GM03348 (cell line): ENCODE measurements at regions not wholly inside any gene's neighbourhood (a gene's known extent, or its start where the extent isn't known, plus 50 kb on each side); places are given as distances from the start of the nearest gene placed in this dataset.

Source experiments
- DNase-seq: peaks from one replicate; pipeline ENCODE4 v3.0.0; 2012; ENCODE audit warnings: low spot score

DNA sequence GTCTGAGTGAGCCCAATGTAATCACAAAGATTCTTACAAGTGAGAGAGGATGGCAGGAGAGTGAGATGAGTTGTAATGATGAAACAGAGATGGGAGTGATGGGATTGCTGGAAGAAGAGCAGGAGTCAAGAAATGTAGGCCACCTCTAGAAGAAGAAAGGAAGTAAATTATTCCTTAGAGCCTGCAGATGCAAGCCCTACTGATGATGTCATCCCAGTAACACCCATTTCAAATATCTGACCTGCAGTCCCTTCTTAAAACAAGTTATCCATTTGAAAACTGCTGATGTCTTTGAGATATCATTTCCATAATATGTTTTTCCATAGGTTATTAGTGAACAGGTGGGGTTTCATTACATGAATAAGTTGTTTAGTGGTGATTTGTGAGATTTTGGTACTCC is 888.0 kb upstream of the SLC39A10 start:
- no peak for DNase-seq

DNA sequence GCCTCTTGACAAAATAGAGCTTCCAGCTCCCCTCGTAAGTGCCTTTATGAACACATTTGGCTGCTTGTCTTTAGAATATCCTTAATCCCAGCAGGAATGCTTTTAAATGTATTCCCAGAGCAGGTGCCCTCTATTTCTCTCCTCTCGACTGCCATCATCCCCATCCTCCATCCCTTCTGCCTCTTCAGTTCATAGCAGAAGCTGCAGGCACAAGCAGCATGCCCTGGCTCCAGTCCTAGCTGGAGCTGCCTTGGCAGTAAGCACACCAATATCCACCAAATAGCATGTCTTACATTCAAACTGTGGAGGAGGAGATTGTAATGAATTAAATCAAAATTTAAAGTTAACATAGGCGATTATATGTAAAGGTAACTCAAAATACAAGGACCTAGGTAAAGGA is 891.3 kb upstream of the SLC39A10 start:
- DNase-seq = no peak

DNA sequence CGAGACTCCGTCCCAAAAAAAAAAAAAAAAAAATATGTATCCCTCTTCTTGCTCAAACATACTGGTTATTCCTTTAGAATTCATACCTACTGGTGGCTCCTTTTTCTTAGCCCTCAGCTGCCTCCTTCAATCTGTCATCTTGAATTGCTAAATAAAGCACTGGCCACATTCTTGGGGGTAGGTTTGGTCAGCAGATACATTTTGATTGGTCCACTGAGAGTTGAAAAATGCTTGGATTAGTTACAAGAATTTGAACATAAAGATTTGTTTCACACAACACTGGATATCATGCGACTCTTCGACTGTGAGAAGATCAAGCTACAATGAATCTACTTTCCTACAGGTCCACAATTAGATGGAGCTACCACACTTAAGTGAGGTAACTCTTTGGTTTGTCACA is 906.1 kb upstream of the SLC39A10 start:
- DNase-seq = no peak

DNA sequence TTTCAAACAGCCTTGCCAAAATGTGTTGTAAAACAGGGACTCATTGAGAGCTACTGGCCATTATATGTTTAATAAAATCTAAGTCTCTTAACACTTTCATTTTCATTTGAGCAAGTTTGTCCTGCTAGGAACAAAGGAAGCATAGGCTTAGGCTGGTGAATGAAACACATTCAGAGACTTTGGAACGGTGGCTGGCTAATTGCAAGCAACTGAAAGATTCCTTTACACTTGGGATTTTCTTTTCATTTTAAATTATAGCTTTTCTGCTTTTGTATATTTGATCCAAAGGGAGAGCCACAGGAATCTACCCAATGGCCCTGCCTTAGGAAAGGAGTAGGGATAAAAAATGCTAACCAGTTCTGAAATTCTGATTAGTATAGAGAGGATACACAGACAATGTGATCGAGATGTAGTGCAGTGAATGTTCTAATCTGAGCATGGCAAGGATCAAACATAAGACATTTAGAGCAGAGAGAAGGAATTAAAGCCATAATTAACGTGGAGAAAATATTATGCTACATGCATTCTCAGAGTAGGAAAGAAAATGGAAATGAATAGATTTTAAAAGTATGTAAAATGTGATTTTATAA is 911.4 kb upstream of the SLC39A10 start:
- DNase-seq = no peak

DNA sequence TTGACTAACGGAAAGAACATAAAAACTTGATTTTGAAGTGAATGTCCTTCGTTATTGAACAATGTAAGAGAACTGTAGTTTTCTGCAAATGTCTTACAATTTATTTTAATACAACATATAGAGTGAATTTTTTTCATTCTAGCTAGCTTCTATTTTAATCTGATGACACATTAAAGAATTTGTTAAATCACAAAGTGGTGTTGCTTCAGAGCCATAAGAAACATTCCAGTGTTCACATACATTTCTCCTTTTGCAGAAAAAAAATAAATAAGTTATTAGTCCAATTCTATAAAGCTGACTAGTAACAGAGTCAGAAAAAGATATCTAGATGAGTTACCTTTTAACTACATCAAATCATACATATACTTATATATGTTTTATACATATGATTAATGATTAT is 914.3 kb upstream of the SLC39A10 start:
- no peak for DNase-seq

DNA sequence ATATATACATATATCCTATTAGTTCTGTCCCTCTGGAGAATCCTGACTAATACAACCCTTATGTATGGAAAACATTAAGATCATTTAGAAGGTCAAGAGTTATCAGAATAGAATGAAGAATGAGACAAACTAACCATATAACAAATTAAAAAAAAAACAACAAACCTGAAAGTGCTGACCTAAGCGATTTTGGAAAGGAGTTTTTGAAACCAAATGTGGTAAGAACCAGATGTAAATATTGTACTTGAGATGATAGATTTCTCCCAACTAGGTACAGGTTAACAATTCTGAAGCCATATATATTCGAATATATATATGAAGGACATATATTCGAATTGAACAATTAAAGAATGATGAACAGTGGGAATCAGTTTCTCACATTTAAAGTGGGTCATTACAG is 917.8 kb upstream of the SLC39A10 start:
- DNase-seq = no peak

DNA sequence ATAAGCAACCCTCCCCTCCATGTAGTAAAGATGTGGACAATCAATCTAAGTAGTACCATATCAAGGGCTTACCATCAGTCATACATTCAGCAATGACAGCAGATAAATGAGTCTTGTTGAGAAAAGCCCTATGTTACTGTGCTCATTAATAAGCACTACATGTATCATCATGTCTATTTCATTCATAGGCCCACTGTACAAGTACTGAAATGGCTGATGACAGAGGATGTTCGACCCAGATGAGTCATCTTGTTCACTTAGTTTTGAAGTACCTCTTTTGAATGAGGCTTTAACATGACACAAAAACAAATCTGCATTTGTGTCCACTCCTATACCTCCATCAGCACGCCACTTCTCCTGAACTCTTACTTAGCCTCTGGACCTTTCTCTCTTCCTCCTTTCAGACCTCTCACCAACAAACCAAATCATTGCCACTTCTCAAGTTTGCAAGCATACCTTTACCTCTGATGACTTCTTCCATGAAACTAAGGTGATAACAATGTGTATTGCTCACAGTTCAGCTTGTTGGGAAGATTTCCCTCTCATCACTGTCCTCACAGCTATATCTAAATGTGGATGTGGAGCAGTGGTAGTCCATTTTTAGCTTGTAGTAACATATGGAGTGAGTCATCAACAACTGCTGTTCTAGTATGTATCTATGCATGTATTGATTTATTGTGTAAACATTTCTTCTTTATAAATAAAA is 921.0 kb upstream of the SLC39A10 start:
- DNase-seq = no peak

DNA sequence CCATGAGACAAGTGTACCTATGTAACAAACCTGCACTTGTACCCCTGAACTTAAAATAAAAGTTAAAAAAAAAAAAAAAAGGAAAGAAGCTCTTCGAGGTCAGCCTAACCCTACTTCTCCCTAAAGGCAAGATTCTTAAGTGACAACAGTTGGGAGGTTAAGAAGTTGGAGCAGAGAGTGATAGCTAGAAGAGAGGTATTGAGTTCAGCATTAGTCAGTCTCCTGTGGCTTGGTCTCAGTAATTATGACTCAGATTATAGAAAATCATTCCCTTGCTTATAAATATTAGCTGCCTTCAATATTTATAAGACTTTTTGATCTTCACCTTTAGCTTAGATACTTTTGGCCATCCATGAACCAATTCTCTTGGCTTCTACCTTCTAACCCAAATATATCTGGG is 926.8 kb upstream of the SLC39A10 start:
- no peak for DNase-seq

DNA sequence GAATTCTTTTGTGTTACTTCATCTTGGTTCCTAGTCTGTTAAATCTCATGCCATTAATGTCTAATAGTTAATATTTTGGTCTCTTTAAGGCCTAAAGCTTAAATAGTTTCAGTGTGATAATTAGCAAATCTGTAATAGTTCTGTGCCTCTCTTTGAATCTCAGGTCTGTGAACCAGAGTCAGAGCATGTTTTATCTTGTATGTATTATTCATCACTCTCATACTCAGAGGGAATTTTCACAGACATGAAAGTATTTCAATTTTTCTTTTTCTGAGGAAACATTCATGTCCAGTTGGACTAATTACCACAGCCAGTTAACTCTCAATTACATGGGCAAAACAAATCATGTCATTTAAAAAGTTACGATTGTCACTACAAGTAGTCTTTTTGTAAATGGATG is 931.9 kb upstream of the SLC39A10 start:
- no peak for DNase-seq

DNA sequence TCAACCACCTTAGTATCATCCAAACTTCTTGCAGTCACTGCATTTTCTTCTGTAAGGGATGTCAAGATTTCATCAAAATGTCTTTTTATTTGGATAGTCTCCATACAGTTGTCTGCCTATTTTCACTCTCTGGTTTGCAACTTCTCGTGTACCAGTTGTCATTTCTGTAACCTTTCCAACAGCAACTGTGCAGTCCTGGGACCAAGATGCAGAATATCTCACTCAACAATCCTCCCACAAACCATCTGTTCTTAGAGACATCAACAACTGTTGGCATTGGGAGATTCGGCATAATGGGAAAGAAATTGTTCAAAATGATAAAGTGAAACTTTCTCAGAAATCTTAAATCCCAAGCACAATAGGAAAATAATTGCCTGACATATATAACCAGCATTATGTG is 933.6 kb upstream of the SLC39A10 start:
- DNase-seq = no peak

DNA sequence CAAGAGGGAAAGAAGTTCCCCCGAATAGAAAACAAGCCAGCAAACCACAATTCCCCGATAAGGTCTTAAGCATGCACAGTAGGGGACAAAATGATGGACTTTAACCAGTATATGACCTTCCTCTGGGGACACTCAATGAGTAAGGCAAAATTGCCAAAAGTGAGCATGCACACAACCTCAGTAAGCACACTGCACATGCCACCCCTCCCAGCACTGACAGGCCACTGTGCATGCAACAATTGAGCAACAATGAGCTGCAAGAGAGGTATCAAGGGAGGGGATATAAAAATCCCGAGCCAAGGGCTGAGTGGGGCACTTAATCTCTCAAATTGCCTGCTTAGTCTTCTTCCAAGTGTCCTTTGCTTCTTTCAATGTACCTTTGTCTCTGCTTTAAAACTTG is 935.8 kb upstream of the SLC39A10 start:
- no peak for DNase-seq

DNA sequence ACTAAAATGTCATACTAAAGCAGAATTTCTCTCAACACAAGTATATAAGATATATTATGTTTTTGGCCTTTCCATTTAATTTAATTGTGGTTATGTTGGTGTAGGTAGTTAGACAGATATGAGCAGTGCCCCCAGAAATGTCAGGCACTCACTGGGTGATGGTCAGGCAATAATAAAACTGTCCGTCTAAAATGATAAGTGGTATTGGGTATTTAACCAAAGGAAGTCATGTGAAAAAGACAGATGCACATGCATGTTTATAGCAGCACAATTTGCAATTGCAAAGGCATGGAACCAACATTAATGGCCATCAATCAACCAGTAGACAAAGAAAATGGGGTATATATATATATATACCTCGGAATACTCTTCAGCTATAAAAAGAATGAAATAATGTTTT is 936.6 kb upstream of the SLC39A10 start:
- DNase-seq = no peak

DNA sequence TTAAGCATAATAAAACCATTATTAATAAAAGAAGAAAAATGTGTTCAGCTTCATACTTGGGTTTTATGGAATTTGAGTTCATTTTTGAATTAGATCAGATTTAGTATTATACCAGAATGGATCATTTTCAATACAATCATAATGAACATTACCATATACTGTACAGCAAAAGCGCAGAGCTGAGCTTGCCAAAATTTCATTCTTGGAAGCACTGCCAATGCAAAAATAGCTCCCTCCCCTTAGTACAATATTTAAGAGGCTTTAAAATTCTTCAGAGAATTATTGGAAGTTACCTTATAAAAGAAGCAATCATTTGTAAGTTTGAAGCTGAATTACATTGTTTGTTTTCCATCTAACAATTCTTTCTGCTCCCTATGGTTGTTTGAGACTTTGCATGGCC is 938.1 kb upstream of the SLC39A10 start:
- no peak for DNase-seq

DNA sequence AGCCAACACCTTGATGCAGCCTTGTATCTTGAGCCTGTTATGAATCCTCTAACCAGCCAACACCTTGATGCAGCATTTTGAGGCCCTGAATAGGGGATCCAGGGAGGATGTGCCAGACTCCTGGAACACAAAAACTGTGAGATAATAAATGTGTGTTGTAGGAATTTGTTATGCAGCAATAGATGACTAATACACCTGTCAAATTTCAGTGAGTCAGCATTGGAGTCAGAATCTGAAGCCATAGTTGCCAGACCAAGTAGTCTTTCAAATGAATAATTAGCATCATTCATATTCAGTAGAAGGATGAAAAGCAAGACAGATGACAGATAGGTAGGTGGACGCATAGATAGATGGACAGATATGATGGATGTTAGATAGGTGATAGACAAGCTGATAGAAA is 942.5 kb upstream of the SLC39A10 start:
- no peak for DNase-seq

DNA sequence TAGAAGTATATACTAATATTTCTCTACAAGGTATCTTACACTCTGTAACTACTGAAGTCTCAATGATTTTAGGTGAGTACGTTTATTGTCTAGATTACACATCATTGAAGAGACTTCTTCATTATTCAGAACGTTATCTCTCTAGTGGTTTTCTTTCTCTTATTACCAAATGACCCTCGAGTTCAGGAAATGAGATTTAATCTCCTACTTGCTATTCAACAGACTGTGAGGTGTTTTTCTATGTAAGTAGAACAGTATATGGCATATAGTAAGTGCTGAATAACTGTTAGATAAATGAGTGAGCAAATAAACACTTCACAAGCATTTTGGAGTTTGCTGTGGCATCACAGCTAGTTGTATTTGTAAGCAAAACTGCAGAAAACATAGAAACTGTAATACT is 947.2 kb upstream of the SLC39A10 start:
- no peak for DNase-seq

DNA sequence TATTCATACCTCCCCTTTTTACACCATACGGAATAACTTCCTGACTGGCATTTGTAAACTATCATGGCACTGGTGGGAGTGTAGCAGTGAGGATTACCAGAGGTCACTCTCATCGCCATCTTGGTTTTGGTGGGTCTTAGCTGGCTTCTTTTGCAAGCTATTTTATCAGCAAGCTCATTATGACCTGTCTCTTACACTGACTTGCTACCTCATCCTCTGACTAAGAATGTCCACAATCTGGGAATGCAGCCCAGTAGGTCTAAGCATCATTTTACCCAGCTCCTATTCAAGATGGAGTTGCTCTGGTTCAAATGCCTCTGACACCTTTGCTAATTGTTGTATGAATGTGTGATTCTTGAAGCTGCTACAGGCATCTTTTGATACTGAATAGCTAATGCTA is 950.8 kb upstream of the SLC39A10 start:
- no peak for DNase-seq

DNA sequence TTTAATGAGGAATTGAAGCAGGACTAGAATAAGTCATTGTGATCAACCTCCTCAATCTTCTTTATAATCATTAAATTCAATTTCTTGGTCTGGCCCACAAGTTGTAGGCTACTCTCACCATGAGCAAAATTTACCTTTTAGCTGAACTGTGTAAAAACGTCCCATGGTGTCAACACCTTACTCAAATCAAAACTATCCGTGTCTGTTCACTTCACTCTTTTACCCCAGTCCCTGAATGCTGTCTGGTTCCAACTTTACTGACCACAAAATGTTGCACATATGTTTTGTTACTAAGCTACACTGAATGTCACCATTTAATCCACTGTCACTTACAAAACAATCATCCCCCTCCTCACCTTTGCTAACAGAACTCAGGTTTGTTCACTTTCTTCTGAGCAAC is 951.6 kb upstream of the SLC39A10 start:
- DNase-seq = no peak

DNA sequence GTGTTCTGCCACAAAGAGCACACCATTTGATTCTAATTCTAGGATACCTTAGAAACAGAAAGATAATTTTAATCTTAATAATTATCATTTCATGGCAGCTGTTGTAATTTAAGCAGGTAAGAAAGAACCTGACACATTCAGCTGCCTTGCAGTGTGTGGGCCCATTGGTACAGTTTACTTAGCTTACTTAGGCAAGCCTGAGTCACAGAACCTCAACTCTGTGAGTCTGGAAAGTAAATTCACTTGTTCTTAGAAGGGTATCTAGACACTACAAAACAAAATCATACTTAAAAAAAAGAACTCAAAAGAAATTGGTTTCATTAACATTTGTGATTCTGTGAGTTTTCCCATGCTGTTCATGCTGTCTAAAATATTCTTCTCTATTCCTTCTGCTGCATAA is 956.3 kb upstream of the SLC39A10 start:
- no peak for DNase-seq

DNA sequence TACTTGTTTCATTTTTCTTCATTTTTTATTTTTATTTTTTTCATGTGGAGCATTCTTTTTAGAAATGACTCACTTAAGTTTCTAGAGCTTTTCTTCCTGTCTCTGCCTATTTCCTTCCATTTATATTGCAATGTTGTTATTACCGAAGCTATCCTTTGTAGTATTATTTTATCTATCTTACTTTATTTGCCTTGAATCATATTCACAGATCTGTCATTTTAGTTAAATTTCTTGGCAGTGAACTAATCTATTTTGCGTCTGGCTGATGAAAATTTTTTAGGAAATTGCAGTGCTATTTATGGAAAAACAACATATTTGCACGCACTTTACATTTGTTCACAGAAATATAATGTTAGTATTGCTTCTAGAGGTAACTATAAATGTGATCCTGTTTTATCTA is 956.9 kb upstream of the SLC39A10 start:
- DNase-seq = no peak

DNA sequence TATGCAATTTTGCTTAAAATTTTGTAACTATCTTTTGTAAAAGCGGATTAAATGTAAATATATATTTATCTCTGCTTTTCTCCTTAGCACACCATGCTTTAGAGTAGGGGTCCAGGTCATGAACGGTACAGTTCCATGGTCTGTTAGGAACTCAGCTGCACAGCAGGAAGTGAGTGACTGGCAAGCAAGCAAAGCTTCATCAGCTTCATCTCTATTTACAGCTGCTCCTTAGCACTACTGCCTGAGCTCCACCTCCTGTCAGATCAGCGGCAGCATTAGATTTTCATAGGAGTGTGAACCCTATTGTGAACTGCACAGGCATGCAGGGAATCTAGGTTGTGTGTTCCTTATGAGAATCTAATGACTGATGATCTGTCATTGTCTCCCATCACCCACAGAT is 959.0 kb upstream of the SLC39A10 start:
- DNase-seq = no peak

DNA sequence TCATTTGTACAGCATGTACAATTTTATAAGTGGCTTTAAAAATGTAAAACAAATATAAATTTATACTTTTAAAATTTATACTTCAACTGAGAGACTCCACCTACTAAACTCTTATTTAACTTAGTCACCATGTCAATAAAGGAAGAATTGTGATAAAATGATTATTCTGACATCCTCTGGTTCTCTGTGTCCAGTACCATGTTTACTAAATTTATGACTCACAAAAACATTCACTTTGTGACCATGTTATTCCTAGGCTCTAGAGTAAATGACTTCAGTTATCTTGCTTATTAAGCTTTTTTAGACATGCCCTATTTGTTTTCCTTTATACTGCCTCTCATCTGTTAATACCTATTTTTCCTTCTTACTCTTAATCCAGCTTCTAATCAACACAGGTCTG is 959.6 kb upstream of the SLC39A10 start:
- no peak for DNase-seq

DNA sequence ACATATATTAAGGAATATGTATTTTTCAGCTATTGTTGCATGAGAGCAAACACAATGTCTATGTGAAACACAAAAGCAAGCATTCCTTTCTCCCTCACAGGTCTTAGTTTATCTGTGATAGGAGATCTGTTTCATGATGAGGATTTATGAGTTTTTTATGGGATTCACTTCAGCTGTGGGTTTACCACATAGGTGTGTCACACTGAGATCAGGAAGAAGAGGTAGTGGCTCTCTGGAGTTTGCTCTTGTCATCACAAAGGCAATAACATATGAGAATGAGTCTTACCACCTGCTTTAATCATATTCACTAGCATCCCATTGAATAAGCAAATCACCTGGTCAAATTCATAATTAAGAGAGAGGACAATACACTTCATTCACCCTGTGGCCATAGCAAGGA is 960.3 kb upstream of the SLC39A10 start:
- no peak for DNase-seq

DNA sequence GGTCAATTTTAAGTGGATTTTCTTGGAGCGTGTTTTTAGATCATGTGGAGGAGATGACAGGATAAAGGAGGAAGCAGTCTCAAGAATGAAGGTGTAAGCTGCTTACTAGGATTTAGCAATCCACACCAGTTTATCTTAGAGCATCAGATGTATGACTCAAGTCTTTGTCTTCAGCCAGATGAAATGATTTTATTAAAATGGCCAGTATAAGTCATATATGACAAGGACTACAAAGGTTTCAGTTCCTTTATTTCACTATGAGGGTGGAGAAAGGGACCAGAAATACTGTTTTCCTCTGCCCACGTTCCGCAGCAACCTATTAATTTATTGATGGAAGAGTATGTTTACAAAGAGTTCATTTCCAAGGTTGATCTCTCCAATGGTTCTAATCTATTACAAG is 970.5 kb upstream of the SLC39A10 start:
- no peak for DNase-seq

DNA sequence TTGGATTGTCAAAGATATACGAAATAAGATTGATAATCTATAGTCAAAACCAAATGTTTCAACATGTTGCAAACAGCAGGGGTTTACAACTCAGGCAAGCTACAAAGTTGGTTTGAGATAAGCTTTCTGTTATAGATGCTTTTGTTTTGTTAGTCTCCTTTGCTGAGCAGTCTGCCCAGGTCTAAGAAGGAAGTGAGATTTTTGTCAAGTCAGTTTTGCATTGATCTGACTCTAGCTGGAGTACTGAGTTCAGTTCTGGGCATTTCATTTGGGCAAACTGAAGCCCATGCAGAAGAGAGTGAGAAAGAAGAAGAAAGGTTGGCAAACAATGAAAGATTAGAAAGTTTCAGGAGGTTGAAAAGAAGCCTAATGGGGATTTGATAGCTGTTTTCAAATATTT is 983.0 kb upstream of the SLC39A10 start:
- DNase-seq = no peak
